ENCODE measurements at regions not wholly inside any gene's neighbourhood (a gene's known extent, or its start where the extent isn't known, plus 50 kb on each side); places are given as distances from the start of the nearest gene placed in this dataset.

- H3K9ac ChIP-seq (ENCODE audit: low read depth, low read length, poor library complexity) = no peak overlapping the region
- no peak overlapping the region for H3K18ac ChIP-seq (ENCODE audit: low read length)
- peaks cover 0 to 4% of the 10 kb centered on the region in 2 donors for H3K9me3 ChIP-seq (replicated peaks in 1 of 2; ENCODE audit: control insufficient read depth in 2 of 2, insufficient read depth in 1 of 2, low read depth in 1 of 2, low read length in 2 of 2)
- no peak overlapping the region for H3K4me2 ChIP-seq (ENCODE audit: insufficient read depth, low read length, poor library complexity, severe bottlenecking)
- H3K4me3 ChIP-seq (ENCODE audit: low read length in 2 of 2) = no peak overlapping the region
- no peak overlapping the region for H2AK5ac ChIP-seq (ENCODE audit: low read depth, low read length)
- no peak overlapping the region for H4K91ac ChIP-seq (ENCODE audit: low read depth, low read length, poor library complexity)
- H2BK5ac ChIP-seq (ENCODE audit: low read length) = no peak overlapping the region
- no peaks in the 10 kb centered on the region for H3K36me3 ChIP-seq (replicated peaks in 1 of 2; ENCODE audit: control insufficient read depth in 2 of 2, insufficient read depth in 2 of 2, low read length in 2 of 2)
- H2BK15ac ChIP-seq (ENCODE audit: low read length) = no peak overlapping the region
- peak; percentile 21 for DNase-seq (ENCODE audit: low spot score)
- no peak overlapping the region for H2BK12ac ChIP-seq (ENCODE audit: low read length)
- no peak overlapping the region for H3K14ac ChIP-seq (ENCODE audit: low read length)
- H3K27me3 ChIP-seq (ENCODE audit: control insufficient read depth in 3 of 3, insufficient read depth in 3 of 3, low read depth in 1 of 3, low read length in 3 of 3) = no peaks in the 10 kb centered on the region
- H3K27ac ChIP-seq (replicated peaks; ENCODE audit: low read length) = no peak overlapping the region
- peak overlapping the region; percentile 68 for H2AFZ ChIP-seq (ENCODE audit: low read length)
- H3K4ac ChIP-seq (ENCODE audit: low read length) = no peak overlapping the region
- no peak overlapping the region for H3K23ac ChIP-seq (ENCODE audit: low read depth, low read length, poor library complexity)
- no peak overlapping the region for H4K8ac ChIP-seq (ENCODE audit: low read depth, low read length)
- WGBS, 2 donors (ENCODE audit: extremely low coverage in 2 of 2, insufficient read length in 2 of 2, insufficient replicate concordance in 1 of 2) = no CpG with 5 or more reads among the region's 7 CpGs
- H3K4me1 ChIP-seq (ENCODE audit: control insufficient read depth in 2 of 2, insufficient read depth in 1 of 2, low read depth in 1 of 2, low read length in 2 of 2) = peaks cover 3 to 6% of the 10 kb centered on the region in 2 donors
- H3K79me1 ChIP-seq (ENCODE audit: low read depth, low read length) = no peaks in the 10 kb centered on the region
- H2BK120ac ChIP-seq (ENCODE audit: low read depth, low read length) = no peak overlapping the region
Measured at GRCh38 chr13:72062566-72062965, 195.6 kb upstream of the DACH1 start.

GRCh38 chr13:72061613-72062012 is 194.6 kb upstream of the DACH1 start:
- Histone ChIP-seq H2BK15ac (ENCODE audit: low read length) (no peak overlapping the region), H3K27ac (replicated peaks; ENCODE audit: low read length) (no peak overlapping the region), H3K4me1 (ENCODE audit: control insufficient read depth in 2 of 2, insufficient read depth in 1 of 2, low read depth in 1 of 2, low read length in 2 of 2) (peaks cover 3 to 6% of the 10 kb centered on the region in 2 donors), H2BK120ac (ENCODE audit: low read depth, low read length) (no peak overlapping the region), H3K4me2 (ENCODE audit: insufficient read depth, low read length, poor library complexity, severe bottlenecking) (no peak overlapping the region), H4K91ac (ENCODE audit: low read depth, low read length, poor library complexity) (no peak overlapping the region), H3K18ac (ENCODE audit: low read length) (no peak overlapping the region), H4K8ac (ENCODE audit: low read depth, low read length) (no peak overlapping the region), H2AFZ (ENCODE audit: low read length) (no peak overlapping the region), H3K36me3 (replicated peaks in 1 of 2; ENCODE audit: control insufficient read depth in 2 of 2, insufficient read depth in 2 of 2, low read length in 2 of 2) (no peaks in the 10 kb centered on the region), H3K27me3 (ENCODE audit: control insufficient read depth in 3 of 3, insufficient read depth in 3 of 3, low read depth in 1 of 3, low read length in 3 of 3) (no peaks in the 10 kb centered on the region), H3K4me3 (ENCODE audit: low read length in 2 of 2) (no peak overlapping the region), H2AK5ac (ENCODE audit: low read depth, low read length) (no peak overlapping the region), H3K4ac (ENCODE audit: low read length) (no peak overlapping the region), H3K9ac (ENCODE audit: low read depth, low read length, poor library complexity) (no peak overlapping the region), H3K14ac (ENCODE audit: low read length) (no peak overlapping the region), H3K79me1 (ENCODE audit: low read depth, low read length) (no peaks in the 10 kb centered on the region), H3K9me3 (replicated peaks in 1 of 2; ENCODE audit: control insufficient read depth in 2 of 2, insufficient read depth in 1 of 2, low read depth in 1 of 2, low read length in 2 of 2) (peaks cover 0 to 4% of the 10 kb centered on the region in 2 donors), H3K23ac (ENCODE audit: low read depth, low read length, poor library complexity) (no peak overlapping the region), H2BK12ac (ENCODE audit: low read length) (no peak overlapping the region), H2BK5ac (ENCODE audit: low read length) (no peak overlapping the region)
- no peak for DNase-seq (ENCODE audit: low spot score)
- WGBS, 2 donors (ENCODE audit: extremely low coverage in 2 of 2, insufficient read length in 2 of 2, insufficient replicate concordance in 1 of 2) = no CpG with 5 or more reads among the region's 2 CpGs

GRCh38 chr13:72050251-72050650 is 183.2 kb upstream of the DACH1 start:
- DNase-seq (ENCODE audit: low spot score) = no peak
- H3K4ac ChIP-seq (ENCODE audit: low read length) = no peak overlapping the region
- no peak overlapping the region for H2AFZ ChIP-seq (ENCODE audit: low read length)
- no peak overlapping the region for H3K27ac ChIP-seq (replicated peaks; ENCODE audit: low read length)
- H3K4me1 ChIP-seq (ENCODE audit: control insufficient read depth in 2 of 2, insufficient read depth in 1 of 2, low read depth in 1 of 2, low read length in 2 of 2) = no peaks in the 10 kb centered on the region
- peaks cover 0 to 3% of the 10 kb centered on the region in 2 donors for H3K9me3 ChIP-seq (replicated peaks in 1 of 2; ENCODE audit: control insufficient read depth in 2 of 2, insufficient read depth in 1 of 2, low read depth in 1 of 2, low read length in 2 of 2)
- no peak overlapping the region for H2BK120ac ChIP-seq (ENCODE audit: low read depth, low read length)
- H3K18ac ChIP-seq (ENCODE audit: low read length) = no peak overlapping the region
- H3K36me3 ChIP-seq (replicated peaks in 1 of 2; ENCODE audit: control insufficient read depth in 2 of 2, insufficient read depth in 2 of 2, low read length in 2 of 2) = no peaks in the 10 kb centered on the region
- H3K14ac ChIP-seq (ENCODE audit: low read length) = no peak overlapping the region
- H4K91ac ChIP-seq (ENCODE audit: low read depth, low read length, poor library complexity) = no peak overlapping the region
- H3K4me3 ChIP-seq (ENCODE audit: low read length in 2 of 2) = no peak overlapping the region
- H2BK15ac ChIP-seq (ENCODE audit: low read length) = no peak overlapping the region
- no peak overlapping the region for H3K9ac ChIP-seq (ENCODE audit: low read depth, low read length, poor library complexity)
- no peak overlapping the region for H4K8ac ChIP-seq (ENCODE audit: low read depth, low read length)
- no peaks in the 10 kb centered on the region for H3K27me3 ChIP-seq (ENCODE audit: control insufficient read depth in 3 of 3, insufficient read depth in 3 of 3, low read depth in 1 of 3, low read length in 3 of 3)
- no peaks in the 10 kb centered on the region for H3K79me1 ChIP-seq (ENCODE audit: low read depth, low read length)
- WGBS, 2 donors (ENCODE audit: extremely low coverage in 2 of 2, insufficient read length in 2 of 2, insufficient replicate concordance in 1 of 2) = no CpG with 5 or more reads among the region's 3 CpGs
- no peak overlapping the region for H2BK5ac ChIP-seq (ENCODE audit: low read length)
- no peak overlapping the region for H3K4me2 ChIP-seq (ENCODE audit: insufficient read depth, low read length, poor library complexity, severe bottlenecking)
- H2AK5ac ChIP-seq (ENCODE audit: low read depth, low read length) = no peak overlapping the region
- H3K23ac ChIP-seq (ENCODE audit: low read depth, low read length, poor library complexity) = no peak overlapping the region
- H2BK12ac ChIP-seq (ENCODE audit: low read length) = no peak overlapping the region

GRCh38 chr13:72043366-72043765 is 176.4 kb upstream of the DACH1 start:
- no peak overlapping the region for H4K91ac ChIP-seq (ENCODE audit: low read depth, low read length, poor library complexity)
- no peak overlapping the region for H3K4me3 ChIP-seq (ENCODE audit: low read length in 2 of 2)
- H2AK5ac ChIP-seq (ENCODE audit: low read depth, low read length) = no peak overlapping the region
- WGBS, 2 donors (ENCODE audit: extremely low coverage in 2 of 2, insufficient read length in 2 of 2, insufficient replicate concordance in 1 of 2) = no CpG with 5 or more reads among the region's 4 CpGs
- no peak overlapping the region for H2BK120ac ChIP-seq (ENCODE audit: low read depth, low read length)
- no peak overlapping the region for H3K23ac ChIP-seq (ENCODE audit: low read depth, low read length, poor library complexity)
- H3K14ac ChIP-seq (ENCODE audit: low read length) = no peak overlapping the region
- no peak overlapping the region for H3K9ac ChIP-seq (ENCODE audit: low read depth, low read length, poor library complexity)
- no peak overlapping the region for H2BK5ac ChIP-seq (ENCODE audit: low read length)
- no peaks in the 10 kb centered on the region for H3K79me1 ChIP-seq (ENCODE audit: low read depth, low read length)
- DNase-seq (ENCODE audit: low spot score) = no peak
- H3K27ac ChIP-seq (replicated peaks; ENCODE audit: low read length) = no peak overlapping the region
- H3K4me2 ChIP-seq (ENCODE audit: insufficient read depth, low read length, poor library complexity, severe bottlenecking) = no peak overlapping the region
- no peaks in the 10 kb centered on the region for H3K9me3 ChIP-seq (replicated peaks in 1 of 2; ENCODE audit: control insufficient read depth in 2 of 2, insufficient read depth in 1 of 2, low read depth in 1 of 2, low read length in 2 of 2)
- no peaks in the 10 kb centered on the region for H3K4me1 ChIP-seq (ENCODE audit: control insufficient read depth in 2 of 2, insufficient read depth in 1 of 2, low read depth in 1 of 2, low read length in 2 of 2)
- no peaks in the 10 kb centered on the region for H3K27me3 ChIP-seq (ENCODE audit: control insufficient read depth in 3 of 3, insufficient read depth in 3 of 3, low read depth in 1 of 3, low read length in 3 of 3)
- H3K18ac ChIP-seq (ENCODE audit: low read length) = no peak overlapping the region
- H4K8ac ChIP-seq (ENCODE audit: low read depth, low read length) = no peak overlapping the region
- H2BK15ac ChIP-seq (ENCODE audit: low read length) = no peak overlapping the region
- no peaks in the 10 kb centered on the region for H3K36me3 ChIP-seq (replicated peaks in 1 of 2; ENCODE audit: control insufficient read depth in 2 of 2, insufficient read depth in 2 of 2, low read length in 2 of 2)
- no peak overlapping the region for H2AFZ ChIP-seq (ENCODE audit: low read length)
- H3K4ac ChIP-seq (ENCODE audit: low read length) = no peak overlapping the region
- no peak overlapping the region for H2BK12ac ChIP-seq (ENCODE audit: low read length)

Data from neuronal stem cell (in vitro differentiated cells).